ENCODE measurements at regions not wholly inside any gene's neighbourhood (a gene's known extent, or its start where the extent isn't known, plus 50 kb on each side); places are given as distances from the start of the nearest gene placed in this dataset.

GRCh38 chr7:98559219-98559618 is 57.9 kb upstream of the NPTX2 start:
- H3K36me3 ChIP-seq (ENCODE audit: insufficient read depth, low read length) = no peaks in the 10 kb centered on the region
- H4K20me1 ChIP-seq (ENCODE audit: insufficient read depth) = no peaks in the 10 kb centered on the region
- H3K9me2 ChIP-seq (ENCODE audit: insufficient read depth, low read length) = no peaks in the 10 kb centered on the region
- H3K27ac ChIP-seq (ENCODE audit: low read length) = no peak overlapping the region
- H3F3A ChIP-seq (ENCODE audit: insufficient read depth, low read length, poor library complexity, severe bottlenecking) = no peaks in the 10 kb centered on the region
- TF ChIP-seq POLR2AphosphoS5 (IDR thresholded peaks at IDR 0.05) = no peak
- TF ChIP-seq EP300 (conservative IDR thresholded peaks at IDR 0.05; ENCODE audit: poor library complexity, severe bottlenecking) = no peak
- no peak overlapping the region for H3K4me2 ChIP-seq (ENCODE audit: low read length)
- no peak overlapping the region for H3K4me3 ChIP-seq (ENCODE audit: low read length)
- no peak overlapping the region for H3K9ac ChIP-seq (ENCODE audit: low read length)
- H3K79me2 ChIP-seq (replicated peaks; ENCODE audit: insufficient read depth, low read length) = no peaks in the 10 kb centered on the region
- no peak overlapping the region for H2AFZ ChIP-seq (ENCODE audit: low read depth, low read length)
- no peaks in the 10 kb centered on the region for H3K9me3 ChIP-seq (ENCODE audit: low read length)
- no peaks in the 10 kb centered on the region for H3K27me3 ChIP-seq (ENCODE audit: insufficient read depth, low read depth, low read length)

GRCh38 chr7:98557538-98558031 is 59.5 kb upstream of the NPTX2 start:
- no peaks in the 10 kb centered on the region for H3K36me3 ChIP-seq (ENCODE audit: insufficient read depth, low read length)
- H3K9me2 ChIP-seq (ENCODE audit: insufficient read depth, low read length) = no peaks in the 10 kb centered on the region
- H3K4me3 ChIP-seq (ENCODE audit: low read length) = no peak overlapping the region
- H4K20me1 ChIP-seq (ENCODE audit: insufficient read depth) = no peaks in the 10 kb centered on the region
- H3K9me3 ChIP-seq (ENCODE audit: low read length) = no peaks in the 10 kb centered on the region
- no peak overlapping the region for H2AFZ ChIP-seq (ENCODE audit: low read depth, low read length)
- H3K27me3 ChIP-seq (ENCODE audit: insufficient read depth, low read depth, low read length) = no peaks in the 10 kb centered on the region
- H3K27ac ChIP-seq (ENCODE audit: low read length) = no peak overlapping the region
- no peak overlapping the region for H3K9ac ChIP-seq (ENCODE audit: low read length)
- no peaks in the 10 kb centered on the region for H3K79me2 ChIP-seq (replicated peaks; ENCODE audit: insufficient read depth, low read length)
- no peak overlapping the region for H3K4me2 ChIP-seq (ENCODE audit: low read length)
- no peaks in the 10 kb centered on the region for H3F3A ChIP-seq (ENCODE audit: insufficient read depth, low read length, poor library complexity, severe bottlenecking)
- TF ChIP-seq POLR2AphosphoS5 (IDR thresholded peaks at IDR 0.05) (no peak), RAD21 (conservative IDR thresholded peaks at IDR 0.05) (no peak), CTCF (IDR thresholded peaks at IDR 0.05; ENCODE audit: poor library complexity, severe bottlenecking) (no peak), EZH2 (IDR thresholded peaks at IDR 0.05; ENCODE audit: borderline replicate concordance, insufficient read depth, low read length, poor library complexity, severe bottlenecking) (no peak), REST (IDR thresholded peaks at IDR 0.05; ENCODE audit: borderline replicate concordance) (no peak), MXI1 (conservative IDR thresholded peaks at IDR 0.05; ENCODE audit: poor library complexity, severe bottlenecking) (no peak), TAF1 (IDR thresholded peaks at IDR 0.05; ENCODE audit: low read depth) (no peak), SMC3 (conservative IDR thresholded peaks at IDR 0.05; ENCODE audit: poor library complexity) (no peak), EP300 (conservative IDR thresholded peaks at IDR 0.05; ENCODE audit: poor library complexity, severe bottlenecking) (no peak)

- H3K27me3 ChIP-seq (ENCODE audit: insufficient read depth, low read depth, low read length) = no peaks in the 10 kb centered on the region
- TF ChIP-seq MXI1 (conservative IDR thresholded peaks at IDR 0.05; ENCODE audit: poor library complexity, severe bottlenecking) (no peak), CTCF (IDR thresholded peaks at IDR 0.05; ENCODE audit: poor library complexity, severe bottlenecking) (no peak), SMC3 (conservative IDR thresholded peaks at IDR 0.05; ENCODE audit: poor library complexity) (no peak), REST (IDR thresholded peaks at IDR 0.05; ENCODE audit: borderline replicate concordance) (no peak), TAF1 (IDR thresholded peaks at IDR 0.05; ENCODE audit: low read depth) (no peak), POLR2AphosphoS5 (IDR thresholded peaks at IDR 0.05) (no peak), EZH2 (IDR thresholded peaks at IDR 0.05; ENCODE audit: borderline replicate concordance, insufficient read depth, low read length, poor library complexity, severe bottlenecking) (no peak), RAD21 (conservative IDR thresholded peaks at IDR 0.05) (no peak), EP300 (conservative IDR thresholded peaks at IDR 0.05; ENCODE audit: poor library complexity, severe bottlenecking) (no peak)
- H3K79me2 ChIP-seq (replicated peaks; ENCODE audit: insufficient read depth, low read length) = no peaks in the 10 kb centered on the region
- no peak overlapping the region for H3K4me3 ChIP-seq (ENCODE audit: low read length)
- H3K27ac ChIP-seq (ENCODE audit: low read length) = no peak overlapping the region
- H3K4me2 ChIP-seq (ENCODE audit: low read length) = no peak overlapping the region
- H4K20me1 ChIP-seq (ENCODE audit: insufficient read depth) = no peaks in the 10 kb centered on the region
- H3K9ac ChIP-seq (ENCODE audit: low read length) = no peak overlapping the region
- H3K36me3 ChIP-seq (ENCODE audit: insufficient read depth, low read length) = no peaks in the 10 kb centered on the region
- no peaks in the 10 kb centered on the region for H3K9me3 ChIP-seq (ENCODE audit: low read length)
- H2AFZ ChIP-seq (ENCODE audit: low read depth, low read length) = no peak overlapping the region
- no peaks in the 10 kb centered on the region for H3K9me2 ChIP-seq (ENCODE audit: insufficient read depth, low read length)
- H3F3A ChIP-seq (ENCODE audit: insufficient read depth, low read length, poor library complexity, severe bottlenecking) = no peaks in the 10 kb centered on the region
These were observed 60.8 kb upstream of the NPTX2 start for GRCh38 chr7:98556288-98556687.
